Psoas muscle (tissue), 7 donors: ENCODE measurements at regions not wholly inside any gene's neighbourhood (a gene's known extent, or its start where the extent isn't known, plus 50 kb on each side); places are given as distances from the start of the nearest gene placed in this dataset.
A peak's percentile ranks its signal among the peaks of the same experiment; 100 is the strongest.

Source experiments
- ATAC-seq, 4 donors: fragments of 200-7000 bp; cut with Tn5 transposase; one replicate each; pipeline ENCODE4 v1.9.1; 2020; ENCODE audit warnings: moderate library complexity in 3 of 4, mild to moderate bottlenecking in 2 of 4
- DNase-seq, 2 donors: peaks; one replicate each; pipeline ENCODE4 v3.0.0-alpha.2; 2020
- H3K27ac ChIP-seq: fragments of 200-600 bp; one replicate; pipeline ENCODE4 v1.8.0; 2022
- H3K27me3 ChIP-seq, 3 donors: fragments of 200-600 bp in 1 of 3; one replicate each; pipeline versions ENCODE4 v1.6.1 to v1.8.0; 2013 to 2022; ENCODE audit warnings: low read length in 2 of 3, mild to moderate bottlenecking in 2 of 3, moderate library complexity in 1 of 3; ENCODE audit not compliant: insufficient read depth in 3 of 3
- H3K36me3 ChIP-seq, 2 donors: fragments of 200-600 bp in 1 of 2; one replicate each; pipeline versions ENCODE4 v1.6.1 to v1.8.0; 2013 to 2022; ENCODE audit warnings: low read depth in 1 of 2, mild to moderate bottlenecking in 1 of 2, moderate library complexity in 1 of 2; ENCODE audit not compliant: insufficient read depth in 1 of 2
- H3K4me1 ChIP-seq: fragments of 200-600 bp; one replicate; pipeline ENCODE4 v1.8.0; 2022
- H3K4me3 ChIP-seq: fragments of 200-600 bp; one replicate; pipeline ENCODE4 v1.8.0; 2022; ENCODE audit warnings: mild to moderate bottlenecking
- H3K9me3 ChIP-seq: fragments of 200-600 bp; one replicate; pipeline ENCODE4 v1.8.0; 2022
- WGBS, 3 donors: extraction: QIAGEN DNeasy Blood & Tissue Kit; methylation state at CpG; one replicate each; pipeline versions ENCODE4 v1.1.6 to v1.1.7; 2013; 5-methylcytosine and 5-hydroxymethylcytosine counted together
- intact Hi-C, 2 donors: fragments of 100-400 bp; cut with DNase I; formaldehyde crosslinking; loops; one replicate each; pipeline versions ENCODE4 v1.11.0 to v1.14.2; 2022
- TF ChIP-seq, protein P1 (sequence below): fragments of 200-600 bp; IDR thresholded peaks from one replicate; pipeline ENCODE4 v1.8.0; 2022; ENCODE audit warnings: antibody characterized with exemption
- donor health status: healthy with polysubstance abuse.
- donor health status: DM: no; HTN: no; CAD: no; lungs with moderate emphysema.
- donor health status: Bipolar disorder and iron deficiency.
- donor health status: healthy.
- donor health status: DM: yes; HTN: yes; CAD: no.
- donor health status: DM: no; HTN: no; CAD: no.
- donor health status: DM: yes; HTN: yes; CAD: no.

DNA sequence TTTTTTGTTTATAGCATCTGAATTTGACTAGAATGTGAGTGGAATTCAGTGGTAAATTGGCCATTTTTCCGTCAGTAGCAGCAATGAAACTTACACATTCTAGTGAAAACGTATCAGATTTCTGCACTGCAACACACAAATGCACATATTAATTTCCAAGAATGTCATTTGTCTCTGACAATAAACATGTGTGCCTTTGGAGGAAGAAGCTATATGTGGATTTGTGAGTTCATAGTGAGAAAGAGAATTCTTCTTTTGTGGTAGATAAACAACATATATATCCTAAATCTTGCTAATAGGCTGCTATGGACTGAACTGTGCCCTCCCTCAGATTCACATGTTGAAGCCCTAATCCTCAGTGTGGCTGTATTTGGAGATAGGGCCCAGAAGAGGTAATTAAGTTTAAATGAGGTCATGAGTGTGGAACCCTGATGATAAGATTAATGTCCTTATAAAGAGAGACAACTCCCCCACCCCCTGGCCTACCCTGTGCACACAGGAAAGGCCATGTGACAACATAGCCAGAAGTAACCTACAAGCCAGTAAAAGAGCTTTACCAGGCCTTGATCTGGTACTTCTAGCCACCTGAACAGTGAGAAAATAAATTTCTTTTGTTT, 200.2 kb upstream of the EYA4 start:
- WGBS, 3 donors, result 67 to 80% (median 69%) methylated on average over 2 of the region's 2 CpGs
- Histone ChIP-seq H3K4me3 (no peak overlapping the region), H3K4me1 (no peaks in the 10 kb centered on the region), H3K36me3 (no peaks in the 10 kb centered on the region), H3K9me3 (no peaks in the 10 kb centered on the region), H3K27ac (no peak overlapping the region), H3K27me3 (no peaks in the 10 kb centered on the region)
- ATAC-seq (peak in 1 of 4 donors; percentile 49), DNase-seq (no peak)
- TF ChIP-seq, protein P1, sequence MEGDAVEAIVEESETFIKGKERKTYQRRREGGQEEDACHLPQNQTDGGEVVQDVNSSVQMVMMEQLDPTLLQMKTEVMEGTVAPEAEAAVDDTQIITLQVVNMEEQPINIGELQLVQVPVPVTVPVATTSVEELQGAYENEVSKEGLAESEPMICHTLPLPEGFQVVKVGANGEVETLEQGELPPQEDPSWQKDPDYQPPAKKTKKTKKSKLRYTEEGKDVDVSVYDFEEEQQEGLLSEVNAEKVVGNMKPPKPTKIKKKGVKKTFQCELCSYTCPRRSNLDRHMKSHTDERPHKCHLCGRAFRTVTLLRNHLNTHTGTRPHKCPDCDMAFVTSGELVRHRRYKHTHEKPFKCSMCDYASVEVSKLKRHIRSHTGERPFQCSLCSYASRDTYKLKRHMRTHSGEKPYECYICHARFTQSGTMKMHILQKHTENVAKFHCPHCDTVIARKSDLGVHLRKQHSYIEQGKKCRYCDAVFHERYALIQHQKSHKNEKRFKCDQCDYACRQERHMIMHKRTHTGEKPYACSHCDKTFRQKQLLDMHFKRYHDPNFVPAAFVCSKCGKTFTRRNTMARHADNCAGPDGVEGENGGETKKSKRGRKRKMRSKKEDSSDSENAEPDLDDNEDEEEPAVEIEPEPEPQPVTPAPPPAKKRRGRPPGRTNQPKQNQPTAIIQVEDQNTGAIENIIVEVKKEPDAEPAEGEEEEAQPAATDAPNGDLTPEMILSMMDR, result no peak
- intact Hi-C loops, result loop anchor here in 1 of 2 donors (5.0 kb wide), 1 partner anchor 44 kb away; no protein-coding TSS in a partner anchor

DNA sequence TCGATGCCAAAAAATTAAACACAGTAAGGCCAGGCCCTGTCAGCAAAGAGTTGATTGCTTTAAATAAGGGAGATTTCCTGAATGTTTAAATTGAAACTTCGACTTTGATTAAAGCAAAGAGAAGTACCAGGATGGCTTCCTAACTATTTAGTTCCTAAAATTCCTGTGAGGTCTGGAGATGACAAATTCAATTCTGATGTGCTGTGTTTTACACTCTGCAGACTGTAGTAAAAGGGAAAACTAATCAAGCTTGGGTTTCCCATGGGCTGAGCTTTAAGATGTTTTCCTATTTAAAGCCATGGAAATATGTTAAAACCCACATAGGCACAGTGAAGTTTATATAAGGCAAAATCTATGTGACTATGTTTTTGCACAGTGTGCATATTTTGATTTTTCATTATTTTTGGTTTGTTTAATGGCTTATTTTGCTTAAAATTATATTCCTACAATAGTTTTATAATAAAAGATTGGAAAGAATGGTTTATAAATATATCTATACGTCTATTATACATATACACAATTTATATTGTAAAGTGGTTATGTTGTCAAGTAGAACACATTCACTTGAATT, 198.5 kb upstream of the EYA4 start:
- H3K36me3 ChIP-seq, result no peaks in the 10 kb centered on the region
- WGBS, 3 donors, result 60 to 78% (median 61%) methylated on average over 3 of the region's 3 CpGs
- H3K27me3 ChIP-seq, result no peaks in the 10 kb centered on the region
- H3K4me3 ChIP-seq, result no peak overlapping the region
- H3K4me1 ChIP-seq, result peaks cover 14% of the 10 kb centered on the region
- TF ChIP-seq, protein P1, result no peak
- H3K27ac ChIP-seq, result no peak overlapping the region
- intact Hi-C loops, result loop anchor here in 1 of 2 donors (5.0 kb wide), 1 partner anchor 45 kb away; no protein-coding TSS in a partner anchor
- no peaks in the 10 kb centered on the region for H3K9me3 ChIP-seq
- ATAC-seq, result no peak
- no peak for DNase-seq

DNA sequence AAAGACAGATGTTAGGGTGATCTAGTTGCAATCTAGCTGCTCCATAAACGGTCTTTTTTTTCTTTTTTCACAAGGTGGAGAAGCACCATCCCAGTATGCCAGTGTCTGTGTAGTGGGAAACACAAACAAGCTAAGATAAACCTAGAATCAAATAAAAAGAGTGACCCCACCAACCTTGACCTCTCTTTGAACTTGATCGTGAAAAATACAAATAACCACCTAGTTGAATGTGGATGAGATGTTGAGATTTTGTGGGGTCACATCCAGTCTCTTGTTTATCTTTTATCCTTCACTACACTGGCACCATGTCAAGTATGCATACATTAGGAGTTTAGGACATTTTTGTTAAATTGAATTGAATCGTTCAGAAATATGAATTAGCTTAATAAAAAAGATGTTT, 194.6 kb upstream of the EYA4 start:
- H3K9me3 ChIP-seq, result no peaks in the 10 kb centered on the region
- intact Hi-C loops, result no loop called here
- TF ChIP-seq, protein P1, result no peak
- no peak for ATAC-seq
- H3K27me3 ChIP-seq, result no peaks in the 10 kb centered on the region
- H3K4me1 ChIP-seq, result peaks cover 14% of the 10 kb centered on the region
- H3K4me3 ChIP-seq, result no peak overlapping the region
- peak overlapping the region; percentile 63 for H3K27ac ChIP-seq
- no peak for DNase-seq
- WGBS, 3 donors, result 25 to 37% (median 28%) methylated on average over 3 of the region's 3 CpGs
- H3K36me3 ChIP-seq, result no peaks in the 10 kb centered on the region

DNA sequence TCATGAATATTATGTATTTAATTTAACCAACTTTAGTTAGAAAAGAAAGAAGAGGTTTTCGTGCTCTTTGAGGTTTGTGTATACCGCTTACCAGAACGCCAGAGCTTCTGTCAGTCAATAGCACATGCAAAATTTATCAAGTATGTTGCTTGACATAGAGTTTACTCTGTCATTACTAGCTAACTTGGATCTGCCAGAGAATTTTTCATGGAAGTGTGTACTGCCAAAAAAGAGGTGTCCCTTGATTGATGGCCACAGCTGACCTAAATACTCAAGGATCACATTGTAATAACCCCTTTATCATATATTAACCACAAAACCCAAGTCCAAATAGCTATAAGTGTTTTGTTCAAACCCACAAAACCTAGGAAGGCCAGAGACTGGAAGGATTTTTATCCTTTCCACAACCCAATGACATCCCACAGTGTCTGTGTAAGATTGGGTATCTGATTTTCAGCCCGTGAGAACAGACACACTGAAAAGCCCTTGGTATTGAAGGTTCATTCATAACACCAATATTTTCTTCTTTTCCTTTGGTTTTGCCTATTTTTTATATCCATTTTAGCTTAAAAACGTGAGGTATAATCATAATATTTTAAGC, 194.0 kb upstream of the EYA4 start:
- H3K27ac ChIP-seq, result peak overlapping the region; percentile 63
- H3K27me3 ChIP-seq, result no peaks in the 10 kb centered on the region
- H3K36me3 ChIP-seq, result no peaks in the 10 kb centered on the region
- H3K4me3 ChIP-seq, result no peak overlapping the region
- TF ChIP-seq, protein P1, result no peak
- peaks cover 14% of the 10 kb centered on the region for H3K4me1 ChIP-seq
- WGBS, 3 donors, result 27 to 50% (median 36%) methylated on average over 5 of the region's 5 CpGs
- ATAC-seq (peak; percentile 66 to 93 (median 79)), DNase-seq (no peak)
- intact Hi-C loops, result no loop called here
- no peaks in the 10 kb centered on the region for H3K9me3 ChIP-seq
